Kidney epithelial cell (primary cell): ENCODE measurements at regions not wholly inside any gene's neighbourhood (a gene's known extent, or its start where the extent isn't known, plus 50 kb on each side); places are given as distances from the start of the nearest gene placed in this dataset.

Source experiments
- DNase-seq: peaks from one replicate; pipeline ENCODE4 v3.0.0-alpha.2; 2010; ENCODE audit warnings: low read depth
- H3K27me3 ChIP-seq: 2 replicates; pipeline ENCODE4 v1.6.0; 2011; ENCODE audit warnings: low read length; ENCODE audit not compliant: control insufficient read depth, insufficient read depth
- H3K36me3 ChIP-seq: 2 replicates; pipeline ENCODE4 v1.5.1; 2011; ENCODE audit warnings: low read length; ENCODE audit not compliant: control insufficient read depth, insufficient read depth
- H3K4me3 ChIP-seq: 2 replicates; pipeline ENCODE4 v1.5.1; 2011; ENCODE audit warnings: low read depth, mild to moderate bottlenecking, control low read depth, low read length
- TF ChIP-seq, protein P1 (sequence below): IDR thresholded peaks from 2 replicates; pipeline ENCODE4 v1.5.1; 2011; ENCODE audit warnings: mild to moderate bottlenecking, moderate library complexity, low read length, control low read depth, inconsistent platforms; ENCODE audit not compliant: insufficient read depth, poor library complexity, severe bottlenecking

- Histone ChIP-seq H3K4me3 (no peak overlapping the region), H3K36me3 (no peaks in the 10 kb centered on the region), H3K27me3 (no peaks in the 10 kb centered on the region)
- DNase-seq: peak; percentile 96
- TF ChIP-seq, protein P1, sequence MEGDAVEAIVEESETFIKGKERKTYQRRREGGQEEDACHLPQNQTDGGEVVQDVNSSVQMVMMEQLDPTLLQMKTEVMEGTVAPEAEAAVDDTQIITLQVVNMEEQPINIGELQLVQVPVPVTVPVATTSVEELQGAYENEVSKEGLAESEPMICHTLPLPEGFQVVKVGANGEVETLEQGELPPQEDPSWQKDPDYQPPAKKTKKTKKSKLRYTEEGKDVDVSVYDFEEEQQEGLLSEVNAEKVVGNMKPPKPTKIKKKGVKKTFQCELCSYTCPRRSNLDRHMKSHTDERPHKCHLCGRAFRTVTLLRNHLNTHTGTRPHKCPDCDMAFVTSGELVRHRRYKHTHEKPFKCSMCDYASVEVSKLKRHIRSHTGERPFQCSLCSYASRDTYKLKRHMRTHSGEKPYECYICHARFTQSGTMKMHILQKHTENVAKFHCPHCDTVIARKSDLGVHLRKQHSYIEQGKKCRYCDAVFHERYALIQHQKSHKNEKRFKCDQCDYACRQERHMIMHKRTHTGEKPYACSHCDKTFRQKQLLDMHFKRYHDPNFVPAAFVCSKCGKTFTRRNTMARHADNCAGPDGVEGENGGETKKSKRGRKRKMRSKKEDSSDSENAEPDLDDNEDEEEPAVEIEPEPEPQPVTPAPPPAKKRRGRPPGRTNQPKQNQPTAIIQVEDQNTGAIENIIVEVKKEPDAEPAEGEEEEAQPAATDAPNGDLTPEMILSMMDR: peak; percentile 91
These were observed 473.6 kb upstream of the TNC start for GRCh38 chr9:115591584-115591984.

DNA sequence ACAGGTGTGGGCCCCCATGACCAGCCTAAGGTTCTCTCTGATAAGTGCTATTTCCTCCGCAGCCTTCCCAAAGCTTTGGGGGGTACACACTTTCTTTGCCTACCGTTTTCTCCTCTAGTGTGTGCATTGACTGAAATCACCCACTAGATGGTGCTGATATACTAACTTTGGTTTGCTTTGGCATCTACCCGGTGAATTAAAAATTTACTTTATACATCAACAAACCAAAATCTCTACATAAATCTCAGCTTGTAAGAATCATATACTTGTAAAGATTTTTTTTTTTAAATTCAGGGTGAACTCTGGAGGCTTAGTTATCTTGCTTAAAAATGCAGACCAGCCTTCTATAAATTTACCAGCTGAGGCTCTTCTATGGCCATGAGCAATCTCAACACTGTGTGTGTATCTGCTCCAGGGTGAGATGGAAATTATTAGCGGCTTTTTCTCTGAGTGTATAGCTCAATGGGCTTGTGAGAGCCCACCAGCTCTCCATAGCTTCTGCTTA lies 475.7 kb upstream of the TNC start:
- Histone ChIP-seq H3K4me3 (no peak overlapping the region), H3K36me3 (no peaks in the 10 kb centered on the region), H3K27me3 (no peaks in the 10 kb centered on the region)
- DNase-seq: no peak
- TF ChIP-seq, protein P1: peak; percentile 73

GRCh38 chr9:115594557-115594956 lies 476.6 kb upstream of the TNC start:
- no peak for DNase-seq
- Histone ChIP-seq H3K27me3 (no peaks in the 10 kb centered on the region), H3K36me3 (no peaks in the 10 kb centered on the region), H3K4me3 (no peak overlapping the region)
- TF ChIP-seq, protein P1: no peak

DNA sequence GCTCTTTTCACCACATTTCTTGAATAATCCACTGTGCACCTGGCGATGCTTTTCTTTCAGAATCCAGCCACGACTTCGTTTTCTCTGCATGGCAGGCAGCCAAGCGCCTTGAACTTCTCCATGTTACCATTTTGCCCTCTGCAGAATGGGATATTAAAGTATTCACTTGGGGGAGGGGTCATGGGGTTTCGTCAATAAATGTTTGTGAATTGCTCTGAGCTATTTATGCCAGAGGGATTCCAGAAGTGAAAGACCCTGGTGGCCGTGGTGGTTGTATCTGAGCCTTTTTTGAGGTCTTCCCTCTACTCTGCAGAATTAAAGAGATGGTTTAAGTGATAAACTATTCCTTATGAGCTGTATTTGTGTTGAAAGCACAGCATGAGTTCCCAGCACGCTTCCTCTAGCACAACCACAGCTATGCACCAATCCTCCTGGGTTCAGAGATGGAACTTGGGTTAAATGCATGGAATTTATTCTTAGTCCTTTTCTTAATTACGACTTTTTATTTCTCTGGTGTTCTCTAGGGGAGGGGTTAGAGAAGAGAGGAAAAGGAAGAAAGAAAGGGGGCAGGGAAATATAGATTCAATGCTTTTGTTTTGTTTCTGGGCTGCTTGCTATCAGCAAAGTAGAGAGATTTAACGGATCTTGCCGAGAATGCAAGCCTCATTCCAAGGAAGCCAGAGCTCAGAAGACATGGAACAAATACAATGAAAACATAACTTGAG lies 478.2 kb upstream of the TNC start:
- Histone ChIP-seq H3K4me3 (no peak overlapping the region), H3K36me3 (no peaks in the 10 kb centered on the region), H3K27me3 (no peaks in the 10 kb centered on the region)
- no peak for DNase-seq
- TF ChIP-seq, protein P1: no peak

DNA sequence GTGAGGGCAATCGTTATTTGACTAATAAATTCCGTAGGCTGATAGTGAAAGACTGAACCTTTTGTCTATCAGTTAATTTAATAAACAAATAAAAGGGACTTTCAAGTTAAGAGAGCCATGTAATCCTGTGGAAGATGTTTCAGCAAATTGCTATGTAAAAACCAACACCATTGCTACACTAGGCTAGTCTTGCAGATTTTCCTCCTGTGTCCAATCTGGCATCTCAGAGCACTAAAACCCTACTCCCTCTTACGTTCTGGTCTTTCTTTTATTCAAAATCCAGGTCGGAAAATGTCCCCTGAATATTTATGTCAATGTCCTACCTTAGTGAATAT lies 478.8 kb upstream of the TNC start:
- DNase-seq: no peak
- Histone ChIP-seq H3K36me3 (no peaks in the 10 kb centered on the region), H3K27me3 (no peaks in the 10 kb centered on the region), H3K4me3 (no peak overlapping the region)
- TF ChIP-seq, protein P1: no peak

- DNase-seq: no peak
- Histone ChIP-seq H3K36me3 (no peaks in the 10 kb centered on the region), H3K27me3 (no peaks in the 10 kb centered on the region), H3K4me3 (no peak overlapping the region)
- TF ChIP-seq, protein P1: no peak
These were observed 479.5 kb upstream of the TNC start for GRCh38 chr9:115597330-115597895.
